MCF 10A (cell line): ENCODE measurements at regions not wholly inside any gene's neighbourhood (a gene's known extent, or its start where the extent isn't known, plus 50 kb on each side); places are given as distances from the start of the nearest gene placed in this dataset.

Experiments
- BruUV-seq: library from RNA; stranded (reverse); fragments of 400-500 nt; replicated peaks from 2 replicates; lab custom pipeline; 2021; lab: Mats Ljungman, UMichigan
- CTCF ChIA-PET: fragments of 300-600 bp; sonication (Branson Sonifier 250); formaldehyde crosslinking; extraction: SDS; loops from one replicate; lab custom pipeline; 2021; ENCODE audit warnings: antibody characterized with exemption, inconsistent platforms; lab: Yijun Ruan, JAX
- POLR2A ChIA-PET: fragments of 300-600, 350-650 bp; sonication (Branson Sonifier 250); formaldehyde crosslinking; extraction: SDS; loops from one replicate; lab custom pipeline; 2020; ENCODE audit warnings: antibody characterized with exemption, inconsistent platforms; lab: Yijun Ruan, JAX
- DNase-seq: peaks from one replicate; pipeline ENCODE4 v3.0.0-alpha.2; 2018; ENCODE audit not compliant: unreplicated experiment
- H3K27ac Mint-ChIP-seq: one replicate; pipeline ENCODE4 v1.8.0; 2022; ENCODE audit warnings: mild to moderate bottlenecking, low read depth, mixed read lengths; ENCODE audit not compliant: unreplicated experiment
- H3K27me3 Mint-ChIP-seq: one replicate; pipeline ENCODE4 v1.8.0; 2022; ENCODE audit warnings: mixed read lengths; ENCODE audit not compliant: insufficient read depth, unreplicated experiment
- H3K36me3 Mint-ChIP-seq: one replicate; pipeline ENCODE4 v1.8.0; 2022; ENCODE audit warnings: mild to moderate bottlenecking, moderate library complexity, mixed read lengths; ENCODE audit not compliant: insufficient read depth, unreplicated experiment
- H3K4me1 Mint-ChIP-seq: one replicate; pipeline ENCODE4 v1.8.0; 2022; ENCODE audit warnings: mixed read lengths; ENCODE audit not compliant: insufficient read depth, unreplicated experiment
- H3K4me3 Mint-ChIP-seq: one replicate; pipeline ENCODE4 v1.8.0; 2022; ENCODE audit warnings: mild to moderate bottlenecking, moderate library complexity, mixed read lengths; ENCODE audit not compliant: unreplicated experiment
- H3K9me3 Mint-ChIP-seq: one replicate; pipeline ENCODE4 v1.8.0; 2022; ENCODE audit warnings: mixed read lengths; ENCODE audit not compliant: unreplicated experiment
- CTCF ChIP-seq: fragments of 200-600 bp; IDR thresholded peaks from one replicate; pipeline ENCODE4 v1.8.0; 2022; ENCODE audit warnings: antibody characterized with exemption, mild to moderate bottlenecking; ENCODE audit not compliant: unreplicated experiment
- intact Hi-C: fragments of 100-400 bp; cut with micrococcal nuclease; formaldehyde crosslinking; loops from 2 replicates; pipeline ENCODE4 v1.14.1; 2022

- Mint-ChIP-seq H3K4me1 (no peaks in the 10 kb centered on the region), H3K27me3 (no peaks in the 10 kb centered on the region), H3K36me3 (no peaks in the 10 kb centered on the region), H3K9me3 (peaks cover 8% of the 10 kb centered on the region), H3K4me3 (no peak overlapping the region), H3K27ac (no peak overlapping the region)
- no TSS peak for BruUV-seq
- POLR2A ChIA-PET = no interaction called here
- intact Hi-C loops = no loop called here
- no peak for DNase-seq
- no peak for TF ChIP-seq CTCF
- CTCF ChIA-PET = no interaction called here
These were observed 108.1 kb upstream of the PCDH15 start for GRCh38 chr10:54909165-54909564.

GRCh38 chr10:54908019-54908418 lies 107.0 kb upstream of the PCDH15 start:
- Mint-ChIP-seq H3K4me3 (no peak overlapping the region), H3K9me3 (peaks cover 8% of the 10 kb centered on the region), H3K36me3 (no peaks in the 10 kb centered on the region), H3K27ac (no peak overlapping the region), H3K27me3 (peaks cover 4% of the 10 kb centered on the region), H3K4me1 (no peaks in the 10 kb centered on the region)
- no peak for TF ChIP-seq CTCF
- intact Hi-C loops = no loop called here
- CTCF ChIA-PET = no interaction called here
- no TSS peak for BruUV-seq
- POLR2A ChIA-PET = interaction anchor here (0.6 kb wide), 1 partner anchor 1439 kb away, joined by 3 read pairs; no protein-coding TSS in a partner anchor
- DNase-seq = no peak

- no peak overlapping the region for H3K27ac Mint-ChIP-seq
- intact Hi-C loops = no loop called here
- no peak for TF ChIP-seq CTCF
- no peaks in the 10 kb centered on the region for H3K9me3 Mint-ChIP-seq
- peaks cover 15% of the 10 kb centered on the region for H3K27me3 Mint-ChIP-seq
- no peak for DNase-seq
- H3K4me1 Mint-ChIP-seq = no peaks in the 10 kb centered on the region
- H3K36me3 Mint-ChIP-seq = no peaks in the 10 kb centered on the region
- ChIA-PET POLR2A (no interaction called here), CTCF (no interaction called here)
- no peak overlapping the region for H3K4me3 Mint-ChIP-seq
- BruUV-seq = no TSS peak
These were observed 105.9 kb upstream of the PCDH15 start for GRCh38 chr10:54906940-54907339.

- Mint-ChIP-seq H3K4me1 (no peaks in the 10 kb centered on the region), H3K27ac (no peak overlapping the region), H3K27me3 (peaks cover 16% of the 10 kb centered on the region)
These were observed 104.7 kb upstream of the PCDH15 start for GRCh38 chr10:54905578-54906192.

More at GRCh38 chr10:54905578-54906192, 104.7 kb upstream of the PCDH15 start:
- intact Hi-C loops = no loop called here
- POLR2A ChIA-PET = no interaction called here
- CTCF ChIA-PET = interaction anchor here (0.6 kb wide), 3 partner anchors 30 to 1098 kb away, joined by 3 read pairs; no protein-coding TSS in a partner anchor
- TF ChIP-seq CTCF = no peak
- Mint-ChIP-seq H3K4me3 (no peak overlapping the region), H3K36me3 (no peaks in the 10 kb centered on the region), H3K9me3 (no peaks in the 10 kb centered on the region)
- DNase-seq = no peak
- BruUV-seq = no TSS peak
